A549 (cell line): ENCODE measurements at regions not wholly inside any gene's neighbourhood (a gene's known extent, or its start where the extent isn't known, plus 50 kb on each side); places are given as distances from the start of the nearest gene placed in this dataset.

Experiments used
- HDAC2 ChIP-seq: fragments of 200-600 bp; sonication (generic); IDR thresholded peaks from 2 replicates; pipeline ENCODE4 v1.6.1; 2016
- JUN ChIP-seq, 2 experiments: fragments of >200 bp; sonication (Bioruptor Twin); formaldehyde crosslinking; IDR thresholded peaks; 2 replicates in 1 of 2; 3 replicates in 1 of 2; pipeline ENCODE4 v1.6.1; 2016 to 2017
- POLR2A ChIP-seq: IDR thresholded peaks from 2 replicates; pipeline ENCODE4 v1.6.1; 2012; ENCODE audit warnings: mild to moderate bottlenecking, low read length
- RNF2 ChIP-seq: fragments of 200-600 bp; sonication (generic); IDR thresholded peaks from 2 replicates; pipeline ENCODE4 v1.6.1; 2016; ENCODE audit warnings: low read depth, mild to moderate bottlenecking, antibody characterized with exemption, moderate library complexity, borderline replicate concordance
- ZFP36 ChIP-seq: fragments of 450-650 bp; IDR thresholded peaks from 2 replicates; pipeline ENCODE4 v1.6.1; 2014; ENCODE audit warnings: borderline replicate concordance; ENCODE audit not compliant: partially characterized antibody
- TF ChIP-seq, protein P1 (sequence below): fragments of >200 bp; sonication (Bioruptor Twin); formaldehyde crosslinking; IDR thresholded peaks from 3 replicates; pipeline ENCODE4 v1.5.1; 2016
- TF ChIP-seq, protein P2 (sequence below): fragments of 450-650 bp; IDR thresholded peaks from 2 replicates; pipeline ENCODE4 v1.6.1; 2014; ENCODE audit warnings: antibody characterized with exemption

DNA sequence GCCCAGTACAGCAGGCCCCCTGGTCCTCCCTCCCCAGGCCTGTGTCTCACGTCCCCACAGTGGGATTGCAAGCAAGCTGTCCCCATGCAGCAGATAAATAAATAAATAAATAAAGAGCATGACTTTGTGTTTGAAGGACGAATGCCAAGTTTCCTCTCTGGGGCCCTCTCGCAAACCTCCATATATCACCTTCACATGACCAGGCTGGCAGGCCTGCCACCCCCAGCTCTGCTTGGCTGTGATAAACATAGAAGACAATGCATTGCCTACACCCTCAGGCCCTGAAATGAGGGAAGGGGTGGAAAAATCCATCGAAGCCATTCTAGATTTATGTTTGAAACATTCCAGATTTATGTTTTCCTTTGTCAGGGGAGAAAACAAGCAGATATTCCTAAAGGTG is 107.3 kb downstream of the CCT6B start:
- TF ChIP-seq HDAC2, result no peak
- no peak for TF ChIP-seq JUN (IDR thresholded peaks at IDR 0.05)
- TF ChIP-seq, protein P1, sequence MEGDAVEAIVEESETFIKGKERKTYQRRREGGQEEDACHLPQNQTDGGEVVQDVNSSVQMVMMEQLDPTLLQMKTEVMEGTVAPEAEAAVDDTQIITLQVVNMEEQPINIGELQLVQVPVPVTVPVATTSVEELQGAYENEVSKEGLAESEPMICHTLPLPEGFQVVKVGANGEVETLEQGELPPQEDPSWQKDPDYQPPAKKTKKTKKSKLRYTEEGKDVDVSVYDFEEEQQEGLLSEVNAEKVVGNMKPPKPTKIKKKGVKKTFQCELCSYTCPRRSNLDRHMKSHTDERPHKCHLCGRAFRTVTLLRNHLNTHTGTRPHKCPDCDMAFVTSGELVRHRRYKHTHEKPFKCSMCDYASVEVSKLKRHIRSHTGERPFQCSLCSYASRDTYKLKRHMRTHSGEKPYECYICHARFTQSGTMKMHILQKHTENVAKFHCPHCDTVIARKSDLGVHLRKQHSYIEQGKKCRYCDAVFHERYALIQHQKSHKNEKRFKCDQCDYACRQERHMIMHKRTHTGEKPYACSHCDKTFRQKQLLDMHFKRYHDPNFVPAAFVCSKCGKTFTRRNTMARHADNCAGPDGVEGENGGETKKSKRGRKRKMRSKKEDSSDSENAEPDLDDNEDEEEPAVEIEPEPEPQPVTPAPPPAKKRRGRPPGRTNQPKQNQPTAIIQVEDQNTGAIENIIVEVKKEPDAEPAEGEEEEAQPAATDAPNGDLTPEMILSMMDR, result no peak
- no peak for TF ChIP-seq POLR2A
- TF ChIP-seq, protein P2, sequence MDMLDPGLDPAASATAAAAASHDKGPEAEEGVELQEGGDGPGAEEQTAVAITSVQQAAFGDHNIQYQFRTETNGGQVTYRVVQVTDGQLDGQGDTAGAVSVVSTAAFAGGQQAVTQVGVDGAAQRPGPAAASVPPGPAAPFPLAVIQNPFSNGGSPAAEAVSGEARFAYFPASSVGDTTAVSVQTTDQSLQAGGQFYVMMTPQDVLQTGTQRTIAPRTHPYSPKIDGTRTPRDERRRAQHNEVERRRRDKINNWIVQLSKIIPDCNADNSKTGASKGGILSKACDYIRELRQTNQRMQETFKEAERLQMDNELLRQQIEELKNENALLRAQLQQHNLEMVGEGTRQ, result no peak
- TF ChIP-seq ZFP36, result no peak
- no peak for TF ChIP-seq RNF2
